H9 (cell line): ENCODE measurements at regions not wholly inside any gene's neighbourhood (a gene's known extent, or its start where the extent isn't known, plus 50 kb on each side); places are given as distances from the start of the nearest gene placed in this dataset.

Source experiments
- DNase-seq: peaks from one replicate; pipeline ENCODE4 v3.0.0-alpha.2; 2017
- H2AFZ ChIP-seq: one replicate; pipeline ENCODE4 v1.6.1; 2013; ENCODE audit warnings: mild to moderate bottlenecking, low read length, control low read depth, moderate library complexity
- H2AK5ac ChIP-seq: 2 replicates; pipeline ENCODE4 v1.6.1; 2013; ENCODE audit warnings: low read length, control low read depth, mixed read lengths; ENCODE audit not compliant: insufficient read length
- H2BK120ac ChIP-seq: one replicate; pipeline ENCODE4 v1.6.1; 2013; ENCODE audit warnings: low read depth, mild to moderate bottlenecking, low read length, control low read depth, inconsistent platforms; ENCODE audit not compliant: poor library complexity, severe bottlenecking
- H2BK12ac ChIP-seq: 2 replicates; pipeline ENCODE4 v1.6.1; 2013; ENCODE audit warnings: low read length, control low read depth, mixed read lengths, low read depth; ENCODE audit not compliant: insufficient read length
- H2BK15ac ChIP-seq: 2 replicates; pipeline ENCODE4 v1.6.1; 2013; ENCODE audit warnings: low read depth, low read length, control low read depth
- H2BK20ac ChIP-seq: one replicate; pipeline ENCODE4 v1.6.1; 2013; ENCODE audit warnings: low read depth, mild to moderate bottlenecking, low read length, control low read depth, inconsistent platforms; ENCODE audit not compliant: poor library complexity, severe bottlenecking
- H2BK5ac ChIP-seq: 2 replicates; pipeline ENCODE4 v1.6.1; 2013; ENCODE audit warnings: low read length, control low read depth, mixed read lengths; ENCODE audit not compliant: insufficient read length
- H3K14ac ChIP-seq: 2 replicates; pipeline ENCODE4 v1.6.1; 2013; ENCODE audit warnings: low read length, control low read depth; ENCODE audit not compliant: insufficient read depth
- H3K18ac ChIP-seq: 2 replicates; pipeline ENCODE4 v1.6.1; 2013; ENCODE audit warnings: low read depth, mild to moderate bottlenecking, mixed read lengths, low read length, control low read depth; ENCODE audit not compliant: insufficient read length
- H3K23ac ChIP-seq: 2 replicates; pipeline ENCODE4 v1.6.1; 2013; ENCODE audit warnings: low read length, control low read depth, mixed read lengths, low read depth; ENCODE audit not compliant: insufficient read length
- H3K23me2 ChIP-seq: 2 replicates; pipeline ENCODE4 v1.6.1; 2013; ENCODE audit warnings: low read depth, mild to moderate bottlenecking, mixed read lengths, low read length, control low read depth; ENCODE audit not compliant: insufficient read length, poor library complexity, severe bottlenecking
- H3K27ac ChIP-seq: 2 replicates; pipeline ENCODE4 v1.5.1; 2013; ENCODE audit warnings: low read length, control low read depth, mixed read lengths, low read depth; ENCODE audit not compliant: insufficient read length
- H3K27me3 ChIP-seq: 2 replicates; pipeline ENCODE4 v1.6.1; 2013; ENCODE audit warnings: low read length, control low read depth, inconsistent platforms; ENCODE audit not compliant: insufficient read depth
- H3K4ac ChIP-seq: 2 replicates; pipeline ENCODE4 v1.6.1; 2013; ENCODE audit warnings: low read depth, mild to moderate bottlenecking, control low read depth, inconsistent platforms, low read length, moderate library complexity
- H3K4me1 ChIP-seq: 2 replicates; pipeline ENCODE4 v1.6.1; 2013; ENCODE audit warnings: low read length, control low read depth, inconsistent platforms; ENCODE audit not compliant: insufficient read depth
- H3K4me2 ChIP-seq: 2 replicates; pipeline ENCODE4 v1.6.1; 2013; ENCODE audit warnings: low read length, control low read depth, mixed read lengths; ENCODE audit not compliant: insufficient read length, insufficient read depth
- H3K56ac ChIP-seq: 2 replicates; pipeline ENCODE4 v1.6.1; 2013; ENCODE audit warnings: low read depth, mild to moderate bottlenecking, mixed read lengths, low read length, control low read depth; ENCODE audit not compliant: insufficient read length
- H3K79me1 ChIP-seq: 2 replicates; pipeline ENCODE4 v1.6.1; 2013; ENCODE audit warnings: low read depth, mild to moderate bottlenecking, moderate library complexity, low read length, control low read depth, inconsistent platforms; ENCODE audit not compliant: insufficient read depth, poor library complexity, severe bottlenecking
- H3K79me2 ChIP-seq: 2 replicates; pipeline ENCODE4 v1.6.1; 2013; ENCODE audit warnings: low read length, control low read depth, inconsistent platforms; ENCODE audit not compliant: insufficient read depth
- H3K9ac ChIP-seq: 2 replicates; pipeline ENCODE4 v1.6.1; 2013; ENCODE audit warnings: low read length, control low read depth, mixed read lengths; ENCODE audit not compliant: insufficient read length; ENCODE audit errors: extremely low read depth
- H3K9me3 ChIP-seq: one replicate; pipeline ENCODE4 v1.6.1; 2013; ENCODE audit warnings: low read depth, low read length, inconsistent platforms; ENCODE audit not compliant: control insufficient read depth
- H3T11ph ChIP-seq: one replicate; pipeline ENCODE4 v1.6.1; 2013; ENCODE audit warnings: mild to moderate bottlenecking, low read length, control low read depth, inconsistent platforms
- H4K20me1 ChIP-seq: one replicate; pipeline ENCODE4 v1.6.1; 2013; ENCODE audit not compliant: control insufficient read depth, insufficient read length, insufficient read depth
- H4K5ac ChIP-seq: 2 replicates; pipeline ENCODE4 v1.6.1; 2013; ENCODE audit warnings: low read depth, mild to moderate bottlenecking, mixed read lengths, low read length, control low read depth; ENCODE audit not compliant: insufficient read length
- H4K8ac ChIP-seq: replicated peaks from 2 replicates; pipeline ENCODE4 v1.6.1; 2013; ENCODE audit warnings: low read length, control low read depth, mixed read lengths, low read depth; ENCODE audit not compliant: insufficient read length
- H4K91ac ChIP-seq: 2 replicates; pipeline ENCODE4 v1.6.1; 2013; ENCODE audit warnings: low read depth, mild to moderate bottlenecking, moderate library complexity, mixed read lengths, low read length, control low read depth; ENCODE audit not compliant: insufficient read length
- H3K27ac Mint-ChIP-seq, 3 experiments: 2 replicates in 2 of 3; 3 replicates in 1 of 3; pipeline ENCODE4 v1.8.0; 2020 to 2021; ENCODE audit warnings: mixed read lengths in 3 of 3, mild to moderate bottlenecking in 1 of 3, moderate library complexity in 1 of 3
- H3K27me3 Mint-ChIP-seq: 2 replicates; pipeline ENCODE4 v1.8.0; 2021; ENCODE audit warnings: low read depth, mild to moderate bottlenecking, moderate library complexity, mixed read lengths
- H3K36me3 Mint-ChIP-seq, 3 experiments: 2 replicates in 2 of 3; 3 replicates in 1 of 3; pipeline ENCODE4 v1.8.0; 2020 to 2021; ENCODE audit warnings: low read depth in 3 of 3, mixed read lengths in 3 of 3; ENCODE audit not compliant: insufficient read depth in 1 of 3
- H3K4me1 Mint-ChIP-seq, 2 experiments: 2 replicates each; pipeline ENCODE4 v1.8.0; 2020; ENCODE audit warnings: mixed read lengths in 2 of 2
- H3K4me3 Mint-ChIP-seq, 2 experiments: 2 replicates in 1 of 2; 3 replicates in 1 of 2; pipeline ENCODE4 v1.8.0; 2020 to 2021; ENCODE audit warnings: mild to moderate bottlenecking in 2 of 2, mixed read lengths in 2 of 2, moderate library complexity in 1 of 2
- H3K9me3 Mint-ChIP-seq, 2 experiments: 2 replicates in 1 of 2; 3 replicates in 1 of 2; pipeline ENCODE4 v1.8.0; 2020; ENCODE audit warnings: mild to moderate bottlenecking in 2 of 2, mixed read lengths in 2 of 2, moderate library complexity in 1 of 2
- CTCF ChIP-seq: fragments of 200-600 bp; sonication (generic); conservative IDR thresholded peaks from 3 replicates; pipeline ENCODE4 v1.8.0; 2021; ENCODE audit warnings: antibody characterized with exemption, mild to moderate bottlenecking
- WGBS: extraction: QIAGEN DNeasy Blood & Tissue Kit; methylation state at CpG from one replicate; pipeline ENCODE4 v1.1.7; 2013; ENCODE audit warnings: missing lambda C conversion rate, low lambda C conversion rate, mixed read lengths; ENCODE audit not compliant: insufficient read length; ENCODE audit errors: extremely low coverage; 5-methylcytosine and 5-hydroxymethylcytosine counted together

- Mint-ChIP-seq H3K27ac (no peak overlapping the region), H3K4me3 (no peak overlapping the region), H3K27me3 (no peaks in the 10 kb centered on the region; the same call in 1 of the 2 replicates), H3K36me3 (no peaks in the 10 kb centered on the region), H3K9me3 (no peaks in the 10 kb centered on the region), H3K4me1 (peaks cover 14 to 15% of the 10 kb centered on the region in 2 experiments)
- Histone ChIP-seq H3K18ac (no peak overlapping the region), H3K27me3 (no peaks in the 10 kb centered on the region), H3K9ac (no peak overlapping the region), H3T11ph (no peak overlapping the region), H3K79me1 (no peaks in the 10 kb centered on the region), H3K4ac (no peak overlapping the region), H4K8ac (no peak overlapping the region), H4K20me1 (no peaks in the 10 kb centered on the region), H3K56ac (no peak overlapping the region), H3K14ac (no peak overlapping the region), H2AFZ (no peak overlapping the region), H3K4me1 (no peaks in the 10 kb centered on the region), H3K4me2 (no peak overlapping the region), H2AK5ac (no peak overlapping the region), H3K23me2 (no peaks in the 10 kb centered on the region), H2BK120ac (no peak overlapping the region), H3K79me2 (no peaks in the 10 kb centered on the region), H4K91ac (no peak overlapping the region), H2BK20ac (no peak overlapping the region), H2BK15ac (no peak overlapping the region), H2BK5ac (no peak overlapping the region), H3K23ac (no peak overlapping the region), H4K5ac (no peak overlapping the region), H3K9me3 (no peaks in the 10 kb centered on the region), H3K27ac (no peak overlapping the region), H2BK12ac (no peak overlapping the region)
- DNase-seq, result no peak
- TF ChIP-seq CTCF, result no peak
- no CpG with 5 or more reads among the region's 10 CpGs for WGBS
Observed at GRCh38 chr3:64368257-64369020, 143.2 kb upstream of the PRICKLE2 start.
